GM18508 (cell line): ENCODE measurements at regions not wholly inside any gene's neighbourhood (a gene's known extent, or its start where the extent isn't known, plus 50 kb on each side); places are given as distances from the start of the nearest gene placed in this dataset.
"Not testable (repeated sequence)": the region's sequence is repeated elsewhere in the genome, so short reads cannot be mapped to it uniquely, and the experiment has no call there.

ENCODE experiments used
- ATAC-seq: cut with Tn5 transposase; IDR thresholded peaks from one replicate; pipeline ENCODE4 v1.9.1; 2021; ENCODE audit warnings: moderate number of reproducible peaks; ENCODE audit not compliant: insufficient read depth, unreplicated experiment

- no peak for ATAC-seq
Measured at GRCh38 chr15:36186376-36186775, 393.1 kb upstream of the CDIN1 start.

- no peak for ATAC-seq
Measured at GRCh38 chr15:36191459-36191858, 388.0 kb upstream of the CDIN1 start.

- ATAC-seq: not testable (repeated sequence)
Measured at GRCh38 chr15:36195361-36196007, 383.9 kb upstream of the CDIN1 start.

GRCh38 chr15:36208868-36209582 is 370.4 kb upstream of the CDIN1 start:
- ATAC-seq: no peak

- no peak for ATAC-seq
Measured at GRCh38 chr15:36210426-36210825, 369.0 kb upstream of the CDIN1 start.

- ATAC-seq: no peak
Measured at GRCh38 chr15:36218322-36218721, 361.1 kb upstream of the CDIN1 start.

- no peak for ATAC-seq
Measured at GRCh38 chr15:36218991-36219390, 360.4 kb upstream of the CDIN1 start.

GRCh38 chr15:36221992-36222391 is 357.4 kb upstream of the CDIN1 start:
- no peak for ATAC-seq

GRCh38 chr15:36230776-36231175 is 348.6 kb upstream of the CDIN1 start:
- ATAC-seq: no peak

- no peak for ATAC-seq
Measured at GRCh38 chr15:36232491-36232890, 346.9 kb upstream of the CDIN1 start.

GRCh38 chr15:36234743-36235142 is 344.7 kb upstream of the CDIN1 start:
- ATAC-seq: no peak

- ATAC-seq: no peak
Measured at GRCh38 chr15:36235173-36235572, 344.3 kb upstream of the CDIN1 start.

- no peak for ATAC-seq
Measured at GRCh38 chr15:36239509-36239908, 339.9 kb upstream of the CDIN1 start.

GRCh38 chr15:36251450-36251849 is 328.0 kb upstream of the CDIN1 start:
- ATAC-seq: no peak

GRCh38 chr15:36252146-36252711 is 327.2 kb upstream of the CDIN1 start:
- ATAC-seq: no peak

GRCh38 chr15:36254426-36254825 is 325.0 kb upstream of the CDIN1 start:
- ATAC-seq: no peak

- ATAC-seq: no peak
Measured at GRCh38 chr15:36256404-36256807, 323.0 kb upstream of the CDIN1 start.

GRCh38 chr15:36263666-36264065 is 315.8 kb upstream of the CDIN1 start:
- no peak for ATAC-seq

- no peak for ATAC-seq
Measured at GRCh38 chr15:36265422-36265821, 314.0 kb upstream of the CDIN1 start.

- no peak for ATAC-seq
Measured at GRCh38 chr15:36271048-36271447, 308.4 kb upstream of the CDIN1 start.

GRCh38 chr15:36275656-36276055 is 303.8 kb upstream of the CDIN1 start:
- no peak for ATAC-seq

GRCh38 chr15:36278219-36278618 is 301.2 kb upstream of the CDIN1 start:
- ATAC-seq: no peak
